CD14-positive monocyte (primary cell): ENCODE measurements at regions not wholly inside any gene's neighbourhood (a gene's known extent, or its start where the extent isn't known, plus 50 kb on each side); places are given as distances from the start of the nearest gene placed in this dataset.

ENCODE experiments used
- DNase-seq, 3 donors: peaks; one replicate each; pipeline ENCODE4 v3.0.0-alpha.2; 2011 to 2022
- H2AFZ ChIP-seq: 2 replicates; pipeline ENCODE4 v1.6.0; 2012; ENCODE audit warnings: mild to moderate bottlenecking, low read depth, low read length, inconsistent platforms; ENCODE audit not compliant: insufficient read depth, poor library complexity, severe bottlenecking
- H3K27ac ChIP-seq, 2 donors: 1 replicate in 1 of 2; 2 replicates in 1 of 2; pipeline ENCODE4 v1.5.1; 2012 to 2013; ENCODE audit warnings: low read length in 2 of 2, control low read depth in 1 of 2, inconsistent platforms in 1 of 2, low read depth in 1 of 2, mild to moderate bottlenecking in 1 of 2
- H3K27me3 ChIP-seq, 2 donors: one replicate each; pipeline versions ENCODE4 v1.6.0 to v1.6.1; 2011 to 2013; ENCODE audit warnings: low read length in 2 of 2; ENCODE audit not compliant: control insufficient read depth in 2 of 2, insufficient read depth in 2 of 2
- H3K36me3 ChIP-seq, 2 donors: replicated peaks in 1 of 2; 1 replicate in 1 of 2; 2 replicates in 1 of 2; pipeline versions ENCODE4 v1.5.1 to v1.6.1; 2012 to 2013; ENCODE audit warnings: low read length in 2 of 2, control low read depth in 1 of 2, inconsistent platforms in 1 of 2, mild to moderate bottlenecking in 1 of 2; ENCODE audit not compliant: insufficient read depth in 2 of 2, control insufficient read depth in 1 of 2
- H3K4me1 ChIP-seq, 2 donors: 1 replicate in 1 of 2; 2 replicates in 1 of 2; pipeline versions ENCODE4 v1.5.1 to v1.6.1; 2012 to 2013; ENCODE audit warnings: low read length in 2 of 2, control low read depth in 1 of 2, inconsistent platforms in 1 of 2, mild to moderate bottlenecking in 1 of 2, moderate library complexity in 1 of 2; ENCODE audit not compliant: insufficient read depth in 2 of 2, control insufficient read depth in 1 of 2
- H3K4me2 ChIP-seq: replicated peaks from 2 replicates; pipeline ENCODE3; 2012; ENCODE audit warnings: low read length, moderate library complexity, mild to moderate bottlenecking; ENCODE audit not compliant: poor library complexity, severe bottlenecking; ENCODE audit errors: extremely low read depth
- H3K4me3 ChIP-seq, 3 experiments: fragments of 200-600 bp in 1 of 3; sonication (generic) in 1 of 3; replicated peaks in 1 of 3; 1 replicate in 2 of 3; 2 replicates in 1 of 3; pipeline ENCODE4 v1.5.1; 2011 to 2013; ENCODE audit warnings: low read length in 3 of 3, mild to moderate bottlenecking in 3 of 3, control low read depth in 2 of 3, low read depth in 2 of 3, inconsistent platforms in 1 of 3, moderate library complexity in 1 of 3
- H3K79me2 ChIP-seq: 2 replicates; pipeline ENCODE4 v1.6.0; 2012; ENCODE audit warnings: mild to moderate bottlenecking, control low read depth, inconsistent platforms, low read length, moderate library complexity; ENCODE audit not compliant: insufficient read depth
- H3K9ac ChIP-seq: 2 replicates; pipeline ENCODE4 v1.6.0; 2017; ENCODE audit warnings: low read length, mild to moderate bottlenecking; ENCODE audit not compliant: insufficient read depth, poor library complexity, severe bottlenecking
- H3K9me3 ChIP-seq, 2 donors: replicated peaks in 1 of 2; 1 replicate in 1 of 2; 2 replicates in 1 of 2; pipeline versions ENCODE4 v1.5.1 to v1.6.1; 2012 to 2013; ENCODE audit warnings: low read length in 2 of 2, control low read depth in 1 of 2; ENCODE audit not compliant: control insufficient read depth in 1 of 2, insufficient read depth in 1 of 2
- H4K20me1 ChIP-seq: 2 replicates; pipeline ENCODE4 v1.6.0; 2012; ENCODE audit warnings: mild to moderate bottlenecking, low read length, control low read depth, moderate library complexity; ENCODE audit not compliant: insufficient read depth
- H3K27ac Mint-ChIP-seq, 7 donors: one replicate each; pipeline ENCODE4 v1.8.0; 2020; ENCODE audit warnings: mild to moderate bottlenecking in 7 of 7, mixed read lengths in 7 of 7, moderate library complexity in 6 of 7, inconsistent platforms in 2 of 7
- H3K27me3 Mint-ChIP-seq, 3 donors: one replicate each; pipeline ENCODE4 v1.8.0; 2021 to 2022; ENCODE audit warnings: low read depth in 3 of 3, mild to moderate bottlenecking in 3 of 3, mixed read lengths in 3 of 3, moderate library complexity in 3 of 3, inconsistent platforms in 1 of 3
- H3K36me3 Mint-ChIP-seq, 2 donors: one replicate each; pipeline ENCODE4 v1.8.0; 2020; ENCODE audit warnings: mixed read lengths in 2 of 2, inconsistent platforms in 1 of 2, mild to moderate bottlenecking in 1 of 2
- H3K4me1 Mint-ChIP-seq: one replicate; pipeline ENCODE4 v1.8.0; 2020; ENCODE audit warnings: mild to moderate bottlenecking, mixed read lengths
- H3K4me3 Mint-ChIP-seq, 2 donors: one replicate each; pipeline ENCODE4 v1.8.0; 2020; ENCODE audit warnings: mild to moderate bottlenecking in 2 of 2, mixed read lengths in 2 of 2, moderate library complexity in 1 of 2
- H3K9me3 Mint-ChIP-seq, 7 donors: one replicate each; pipeline ENCODE4 v1.8.0; 2020 to 2022; ENCODE audit warnings: mixed read lengths in 7 of 7, mild to moderate bottlenecking in 6 of 7, moderate library complexity in 6 of 7, inconsistent platforms in 2 of 7
- WGBS: methylation state at CpG from one replicate; pipeline ENCODE4 v1.1.5; 2013; ENCODE audit warnings: missing lambda C conversion rate; ENCODE audit not compliant: insufficient coverage; 5-methylcytosine and 5-hydroxymethylcytosine counted together
- intact Hi-C, 2 donors: fragments of 100-400 bp; cut with micrococcal nuclease; formaldehyde crosslinking; loops; one replicate each; pipeline versions ENCODE4 v1.15.0 to v1.15.1; 2023
- TF ChIP-seq, protein P1 (sequence below): fragments of 200-600 bp; IDR thresholded peaks from one replicate; pipeline ENCODE4 v1.8.0; 2022; ENCODE audit warnings: antibody characterized with exemption, mild to moderate bottlenecking

GRCh38 chr15:36178303-36178633 lies 401.2 kb upstream of the CDIN1 start:
- no peaks in the 10 kb centered on the region for H3K4me1 Mint-ChIP-seq
- intact Hi-C loops = no loop called here
- Histone ChIP-seq H3K27ac (no peak overlapping the region), H3K27me3 (no peaks in the 10 kb centered on the region), H4K20me1 (no peaks in the 10 kb centered on the region), H3K4me2 (no peak overlapping the region), H3K9me3 (peaks cover 0 to 2% of the 10 kb centered on the region in 2 donors), H3K9ac (no peak overlapping the region), H3K4me1 (no peaks in the 10 kb centered on the region), H3K36me3 (no peaks in the 10 kb centered on the region), H3K79me2 (no peaks in the 10 kb centered on the region), H3K4me3 (no peak overlapping the region), H2AFZ (no peak overlapping the region)
- peaks cover 0 to 3% (median 0%) of the 10 kb centered on the region in 7 donors for H3K9me3 Mint-ChIP-seq
- H3K4me3 Mint-ChIP-seq = no peak overlapping the region
- H3K36me3 Mint-ChIP-seq = no peaks in the 10 kb centered on the region
- no peak for DNase-seq
- TF ChIP-seq, protein P1, sequence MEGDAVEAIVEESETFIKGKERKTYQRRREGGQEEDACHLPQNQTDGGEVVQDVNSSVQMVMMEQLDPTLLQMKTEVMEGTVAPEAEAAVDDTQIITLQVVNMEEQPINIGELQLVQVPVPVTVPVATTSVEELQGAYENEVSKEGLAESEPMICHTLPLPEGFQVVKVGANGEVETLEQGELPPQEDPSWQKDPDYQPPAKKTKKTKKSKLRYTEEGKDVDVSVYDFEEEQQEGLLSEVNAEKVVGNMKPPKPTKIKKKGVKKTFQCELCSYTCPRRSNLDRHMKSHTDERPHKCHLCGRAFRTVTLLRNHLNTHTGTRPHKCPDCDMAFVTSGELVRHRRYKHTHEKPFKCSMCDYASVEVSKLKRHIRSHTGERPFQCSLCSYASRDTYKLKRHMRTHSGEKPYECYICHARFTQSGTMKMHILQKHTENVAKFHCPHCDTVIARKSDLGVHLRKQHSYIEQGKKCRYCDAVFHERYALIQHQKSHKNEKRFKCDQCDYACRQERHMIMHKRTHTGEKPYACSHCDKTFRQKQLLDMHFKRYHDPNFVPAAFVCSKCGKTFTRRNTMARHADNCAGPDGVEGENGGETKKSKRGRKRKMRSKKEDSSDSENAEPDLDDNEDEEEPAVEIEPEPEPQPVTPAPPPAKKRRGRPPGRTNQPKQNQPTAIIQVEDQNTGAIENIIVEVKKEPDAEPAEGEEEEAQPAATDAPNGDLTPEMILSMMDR = no peak
- WGBS = no CpG with 5 or more reads among the region's 2 CpGs
- no peak overlapping the region for H3K27ac Mint-ChIP-seq
- no peaks in the 10 kb centered on the region for H3K27me3 Mint-ChIP-seq

DNA sequence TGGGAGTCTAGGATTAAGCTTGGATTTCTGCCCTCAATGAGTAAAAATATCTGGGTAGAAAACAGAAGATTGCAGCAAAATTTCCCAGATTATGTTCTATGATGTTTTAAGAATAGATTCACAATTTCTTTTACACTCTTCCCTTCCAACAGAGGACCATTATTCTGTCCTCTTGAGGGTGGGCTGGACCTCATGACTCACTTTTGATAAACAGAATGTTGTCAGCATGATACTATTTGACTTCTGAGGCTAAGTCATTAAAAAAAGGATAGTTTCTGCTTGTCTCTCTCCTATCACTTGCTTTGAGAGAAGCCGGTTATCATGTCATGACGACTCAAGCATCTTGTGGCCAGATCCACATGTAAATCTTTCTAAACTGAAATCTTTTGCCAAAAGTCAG lies 396.2 kb upstream of the CDIN1 start:
- Histone ChIP-seq H3K27ac (no peak overlapping the region), H4K20me1 (no peaks in the 10 kb centered on the region), H3K9ac (no peak overlapping the region), H3K4me3 (no peak overlapping the region), H3K36me3 (no peaks in the 10 kb centered on the region), H3K27me3 (no peaks in the 10 kb centered on the region), H3K4me2 (no peak overlapping the region), H3K9me3 (peaks cover 0 to 2% of the 10 kb centered on the region in 2 donors), H2AFZ (no peak overlapping the region), H3K4me1 (no peaks in the 10 kb centered on the region), H3K79me2 (no peaks in the 10 kb centered on the region)
- 100% methylated on average over 2 of the region's 2 CpGs for WGBS
- DNase-seq = no peak
- intact Hi-C loops = no loop called here
- no peaks in the 10 kb centered on the region for H3K4me1 Mint-ChIP-seq
- TF ChIP-seq, protein P1 = no peak
- H3K27ac Mint-ChIP-seq = no peak overlapping the region
- no peaks in the 10 kb centered on the region for H3K36me3 Mint-ChIP-seq
- H3K27me3 Mint-ChIP-seq = no peaks in the 10 kb centered on the region
- H3K4me3 Mint-ChIP-seq = no peak overlapping the region
- peaks cover 0 to 4% (median 0%) of the 10 kb centered on the region in 7 donors for H3K9me3 Mint-ChIP-seq
